ENCODE measurements at regions not wholly inside any gene's neighbourhood (a gene's known extent, or its start where the extent isn't known, plus 50 kb on each side); places are given as distances from the start of the nearest gene placed in this dataset.
"Not testable (repeated sequence)": the region's sequence is repeated elsewhere in the genome, so short reads cannot be mapped to it uniquely, and the experiment has no call there.

GRCh38 chr12:131389054-131390013, 321.6 kb upstream of the SFSWAP start:
- no peak for DNase-seq (ENCODE audit: low spot score)

GRCh38 chr12:131390412-131391334, 320.2 kb upstream of the SFSWAP start:
- DNase-seq (ENCODE audit: low spot score), result no peak

GRCh38 chr12:131391399-131391798, 319.5 kb upstream of the SFSWAP start:
- no peak for DNase-seq (ENCODE audit: low spot score)

GRCh38 chr12:131394752-131395151, 316.1 kb upstream of the SFSWAP start:
- DNase-seq (ENCODE audit: low spot score), result not testable (repeated sequence)

GRCh38 chr12:131395209-131395684, 315.6 kb upstream of the SFSWAP start:
- DNase-seq (ENCODE audit: low spot score), result not testable (repeated sequence)

- no peak for DNase-seq (ENCODE audit: low spot score)
Observed at GRCh38 chr12:131395971-131396573, 314.8 kb upstream of the SFSWAP start.

GRCh38 chr12:131397493-131398181, 313.3 kb upstream of the SFSWAP start:
- DNase-seq (ENCODE audit: low spot score), result no peak

GRCh38 chr12:131399000-131399399, 311.9 kb upstream of the SFSWAP start:
- no peak for DNase-seq (ENCODE audit: low spot score)

- DNase-seq (ENCODE audit: low spot score), result not testable (repeated sequence)
Observed at GRCh38 chr12:131400668-131401294, 310.1 kb upstream of the SFSWAP start.

- peak; percentile 23 for DNase-seq (ENCODE audit: low spot score)
Observed at GRCh38 chr12:131401907-131402633, 308.8 kb upstream of the SFSWAP start.

- no peak for DNase-seq (ENCODE audit: low spot score)
Observed at GRCh38 chr12:131402781-131403396, 308.0 kb upstream of the SFSWAP start.

- no peak for DNase-seq (ENCODE audit: low spot score)
Observed at GRCh38 chr12:131403676-131404075, 307.2 kb upstream of the SFSWAP start.

- no peak for DNase-seq (ENCODE audit: low spot score)
Observed at GRCh38 chr12:131404705-131405104, 306.2 kb upstream of the SFSWAP start.

- DNase-seq (ENCODE audit: low spot score), result no peak
Observed at GRCh38 chr12:131407221-131408035, 303.5 kb upstream of the SFSWAP start.

- no peak for DNase-seq (ENCODE audit: low spot score)
Observed at GRCh38 chr12:131408036-131408365, 302.9 kb upstream of the SFSWAP start.

- DNase-seq (ENCODE audit: low spot score), result no peak
Observed at GRCh38 chr12:131408484-131408883, 302.4 kb upstream of the SFSWAP start.

GRCh38 chr12:131409211-131409610, 301.7 kb upstream of the SFSWAP start:
- no peak for DNase-seq (ENCODE audit: low spot score)

GRCh38 chr12:131411827-131412226, 299.1 kb upstream of the SFSWAP start:
- DNase-seq (ENCODE audit: low spot score), result not testable (repeated sequence)

- DNase-seq (ENCODE audit: low spot score), result no peak
Observed at GRCh38 chr12:131413006-131413405, 297.9 kb upstream of the SFSWAP start.

Measured in mucosa of gallbladder (tissue), 1 donor.